ENCODE measurements at regions not wholly inside any gene's neighbourhood (a gene's known extent, or its start where the extent isn't known, plus 50 kb on each side); places are given as distances from the start of the nearest gene placed in this dataset.
A peak's percentile ranks its signal among the peaks of the same experiment; 100 is the strongest.

DNA sequence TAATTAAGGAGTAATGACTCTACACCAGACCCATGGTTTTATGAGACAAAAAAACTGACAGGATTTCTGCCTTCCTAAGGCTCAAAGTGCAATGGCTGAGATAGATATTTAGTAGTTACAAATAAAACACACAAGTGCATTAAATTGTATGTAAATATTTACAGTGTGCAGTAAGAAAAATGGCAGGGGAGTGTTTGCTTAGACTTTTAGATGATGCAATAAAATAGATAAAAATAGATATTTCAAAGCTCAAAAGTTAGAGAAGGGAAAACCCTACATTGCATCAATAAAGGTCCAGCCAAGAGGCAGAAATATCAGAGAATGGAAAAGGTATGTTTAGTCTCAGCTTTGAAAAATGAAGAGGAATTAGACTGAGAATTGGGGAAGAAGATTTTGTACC lies 226.3 kb upstream of the FGGY start:
- intact Hi-C loops (cut with DNase I): no loop called here
- ATAC-seq (no peak), DNase-seq (no peak)
- H3K36me3 ChIP-seq (replicated peaks in 1 of 2; ENCODE audit: insufficient read depth in 1 of 2, low read depth in 2 of 2): no peaks in the 10 kb centered on the region
- peaks cover 18% of the 10 kb centered on the region for H3K4me1 ChIP-seq
- H3K27me3 ChIP-seq: no peaks in the 10 kb centered on the region
- no peaks in the 10 kb centered on the region for H3K9me3 ChIP-seq
- H3K27ac ChIP-seq: peak overlapping the region in 2 of 4 donors; percentile 41 to 50
- TF ChIP-seq POLR2A (IDR thresholded peaks at IDR 0.05): no peak
- TF ChIP-seq, protein P1, sequence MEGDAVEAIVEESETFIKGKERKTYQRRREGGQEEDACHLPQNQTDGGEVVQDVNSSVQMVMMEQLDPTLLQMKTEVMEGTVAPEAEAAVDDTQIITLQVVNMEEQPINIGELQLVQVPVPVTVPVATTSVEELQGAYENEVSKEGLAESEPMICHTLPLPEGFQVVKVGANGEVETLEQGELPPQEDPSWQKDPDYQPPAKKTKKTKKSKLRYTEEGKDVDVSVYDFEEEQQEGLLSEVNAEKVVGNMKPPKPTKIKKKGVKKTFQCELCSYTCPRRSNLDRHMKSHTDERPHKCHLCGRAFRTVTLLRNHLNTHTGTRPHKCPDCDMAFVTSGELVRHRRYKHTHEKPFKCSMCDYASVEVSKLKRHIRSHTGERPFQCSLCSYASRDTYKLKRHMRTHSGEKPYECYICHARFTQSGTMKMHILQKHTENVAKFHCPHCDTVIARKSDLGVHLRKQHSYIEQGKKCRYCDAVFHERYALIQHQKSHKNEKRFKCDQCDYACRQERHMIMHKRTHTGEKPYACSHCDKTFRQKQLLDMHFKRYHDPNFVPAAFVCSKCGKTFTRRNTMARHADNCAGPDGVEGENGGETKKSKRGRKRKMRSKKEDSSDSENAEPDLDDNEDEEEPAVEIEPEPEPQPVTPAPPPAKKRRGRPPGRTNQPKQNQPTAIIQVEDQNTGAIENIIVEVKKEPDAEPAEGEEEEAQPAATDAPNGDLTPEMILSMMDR (IDR thresholded peaks at IDR 0.05): no peak
- H3K4me3 ChIP-seq: no peak overlapping the region

DNA sequence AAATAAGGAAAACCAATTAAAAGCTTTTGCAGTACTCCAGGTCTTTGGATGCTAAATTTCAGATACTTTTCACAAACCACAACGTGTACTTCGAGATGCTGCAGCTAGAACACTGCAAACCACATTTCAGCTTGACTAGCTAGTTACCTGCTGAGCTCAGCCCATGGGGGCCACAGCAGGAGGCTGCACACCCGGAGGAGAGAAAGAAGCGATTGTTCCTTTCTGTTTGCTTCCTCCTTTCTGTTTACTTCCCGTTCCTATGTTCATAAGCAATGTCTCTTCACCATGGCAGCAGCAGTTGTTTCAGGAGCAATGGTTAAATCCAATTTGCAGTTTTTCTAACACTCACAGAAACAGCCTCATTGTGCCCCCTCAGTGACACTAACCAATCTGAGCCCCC lies 225.6 kb upstream of the FGGY start:
- H3K27me3 ChIP-seq: no peaks in the 10 kb centered on the region
- intact Hi-C loops (cut with DNase I): no loop called here
- WGBS, 2 donors: 47 to 60% methylated on average over 5 of the region's 5 CpGs
- peak overlapping the region; percentile 7 to 50 (median 25) for H3K27ac ChIP-seq
- ATAC-seq: peak; percentile 85
- no peaks in the 10 kb centered on the region for H3K36me3 ChIP-seq (replicated peaks in 1 of 2; ENCODE audit: insufficient read depth in 1 of 2, low read depth in 2 of 2)
- peaks cover 18% of the 10 kb centered on the region for H3K4me1 ChIP-seq
- peak; percentile 26 to 54 (median 40) for DNase-seq
- no peaks in the 10 kb centered on the region for H3K9me3 ChIP-seq
- TF ChIP-seq, protein P1 (IDR thresholded peaks at IDR 0.05): peak in 1 of 7 experiments; percentile 7
- TF ChIP-seq POLR2A (IDR thresholded peaks at IDR 0.05): no peak
- H3K4me3 ChIP-seq: no peak overlapping the region

DNA sequence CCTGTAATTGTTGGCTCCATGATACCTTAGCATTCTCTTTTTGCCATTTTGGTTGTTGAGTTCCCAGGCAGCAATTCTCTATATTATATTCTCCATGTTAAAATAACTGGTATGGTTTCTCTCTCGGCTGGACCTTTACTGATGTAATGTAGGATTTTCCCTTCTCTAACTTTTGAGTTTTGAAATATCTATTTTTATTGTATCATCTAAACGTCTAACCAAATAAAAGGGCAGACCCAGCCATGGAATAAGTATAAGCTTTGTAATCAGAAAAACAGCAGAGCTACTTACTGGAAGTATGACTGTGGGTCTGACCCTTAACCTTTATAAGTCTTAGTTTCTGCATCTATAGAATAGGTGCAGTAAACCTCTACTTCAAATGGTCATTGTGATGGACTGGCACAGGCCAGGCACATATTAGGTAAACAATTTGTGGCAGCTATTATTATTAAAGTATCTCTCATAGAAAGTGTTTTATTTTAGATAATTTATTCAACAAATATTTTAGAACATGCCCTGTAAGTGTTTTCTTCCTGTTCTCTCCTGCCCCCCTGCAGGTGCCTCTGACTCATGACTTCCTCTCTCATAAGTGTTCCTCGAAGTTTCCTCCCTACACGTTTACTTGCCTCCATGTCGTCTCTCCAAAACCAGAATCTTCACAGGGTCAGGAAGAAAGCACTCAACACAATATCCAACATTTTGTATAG lies 224.9 kb upstream of the FGGY start:
- DNase-seq: no peak
- H3K27ac ChIP-seq: peak overlapping the region in 3 of 4 donors; percentile 9 to 50 (median 41)

DNA sequence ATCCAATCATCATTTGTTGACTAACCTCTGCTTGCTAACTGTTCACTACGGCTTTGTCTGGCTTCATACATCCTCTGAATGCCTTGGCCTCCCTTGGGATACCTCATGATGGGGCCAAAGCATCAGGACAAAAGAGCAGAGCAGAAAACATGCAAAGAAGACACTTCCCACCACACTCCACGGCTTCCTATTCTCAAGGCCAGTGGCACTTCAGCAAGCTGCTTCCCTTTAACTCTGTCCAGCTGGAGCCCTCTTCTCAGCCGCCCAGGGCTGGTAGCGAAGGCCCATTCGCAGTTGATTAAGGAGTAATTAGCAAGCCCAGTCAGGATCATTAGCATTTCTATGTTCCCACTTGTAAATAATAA lies 224.3 kb upstream of the FGGY start:
- 81 to 94% methylated on average over 5 of the region's 5 CpGs for WGBS, 2 donors
- H3K4me3 ChIP-seq: no peak overlapping the region
- no peak overlapping the region for H3K27ac ChIP-seq
- H3K27me3 ChIP-seq: no peaks in the 10 kb centered on the region
- intact Hi-C loops (cut with DNase I): no loop called here
- TF ChIP-seq, protein P1 (IDR thresholded peaks at IDR 0.05): no peak
- no peak for TF ChIP-seq POLR2A (IDR thresholded peaks at IDR 0.05)
- no peaks in the 10 kb centered on the region for H3K36me3 ChIP-seq (replicated peaks in 1 of 2; ENCODE audit: insufficient read depth in 1 of 2, low read depth in 2 of 2)
- DNase-seq: no peak
- ATAC-seq: no peak
- H3K4me1 ChIP-seq: peaks cover 18% of the 10 kb centered on the region
- H3K9me3 ChIP-seq: no peaks in the 10 kb centered on the region

More for the DNA sequence above, 224.9 kb upstream of the FGGY start:
- 60 to 74% methylated on average over 5 of the region's 5 CpGs for WGBS, 2 donors
- TF ChIP-seq POLR2A (IDR thresholded peaks at IDR 0.05): no peak
- TF ChIP-seq, protein P1 (IDR thresholded peaks at IDR 0.05): no peak
- no peaks in the 10 kb centered on the region for H3K36me3 ChIP-seq (replicated peaks in 1 of 2; ENCODE audit: insufficient read depth in 1 of 2, low read depth in 2 of 2)
- peaks cover 18% of the 10 kb centered on the region for H3K4me1 ChIP-seq
- H3K4me3 ChIP-seq: no peak overlapping the region
- no peaks in the 10 kb centered on the region for H3K9me3 ChIP-seq
- intact Hi-C loops (cut with DNase I): no loop called here
- ATAC-seq: peak; percentile 28
- no peaks in the 10 kb centered on the region for H3K27me3 ChIP-seq

DNA sequence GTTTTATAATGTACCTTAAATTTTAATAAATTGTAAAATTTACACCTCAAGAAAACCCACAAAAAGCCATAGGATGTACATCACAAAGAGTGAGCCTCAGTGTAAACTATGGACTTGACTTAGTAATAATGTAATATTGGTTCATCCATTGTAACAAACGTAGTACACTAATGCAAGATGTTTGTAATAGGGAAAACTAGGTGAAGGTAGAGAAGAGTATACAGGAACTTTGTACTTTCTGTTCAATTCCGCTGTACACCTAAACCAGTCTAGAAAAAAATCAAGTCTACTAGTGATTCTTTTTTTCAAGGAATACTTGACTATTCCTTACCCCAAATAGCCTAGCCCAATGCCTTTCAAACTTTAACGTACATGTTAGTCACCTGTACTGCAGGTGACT lies 222.3 kb upstream of the FGGY start:
- TF ChIP-seq, protein P1 (IDR thresholded peaks at IDR 0.05): no peak
- no peak for TF ChIP-seq POLR2A (IDR thresholded peaks at IDR 0.05)

More for the DNA sequence above, 222.3 kb upstream of the FGGY start:
- H3K36me3 ChIP-seq (replicated peaks in 1 of 2; ENCODE audit: insufficient read depth in 1 of 2, low read depth in 2 of 2): no peaks in the 10 kb centered on the region
- no peak overlapping the region for H3K4me3 ChIP-seq
- no peaks in the 10 kb centered on the region for H3K27me3 ChIP-seq
- ATAC-seq (no peak), DNase-seq (no peak)
- peaks cover 30% of the 10 kb centered on the region for H3K4me1 ChIP-seq
- H3K9me3 ChIP-seq: no peaks in the 10 kb centered on the region
- 44 to 92% methylated on average over 3 of the region's 3 CpGs for WGBS, 2 donors
- intact Hi-C loops (cut with DNase I): no loop called here
- H3K27ac ChIP-seq: no peak overlapping the region
